ENCODE measurements at regions not wholly inside any gene's neighbourhood (a gene's known extent, or its start where the extent isn't known, plus 50 kb on each side); places are given as distances from the start of the nearest gene placed in this dataset.

DNA sequence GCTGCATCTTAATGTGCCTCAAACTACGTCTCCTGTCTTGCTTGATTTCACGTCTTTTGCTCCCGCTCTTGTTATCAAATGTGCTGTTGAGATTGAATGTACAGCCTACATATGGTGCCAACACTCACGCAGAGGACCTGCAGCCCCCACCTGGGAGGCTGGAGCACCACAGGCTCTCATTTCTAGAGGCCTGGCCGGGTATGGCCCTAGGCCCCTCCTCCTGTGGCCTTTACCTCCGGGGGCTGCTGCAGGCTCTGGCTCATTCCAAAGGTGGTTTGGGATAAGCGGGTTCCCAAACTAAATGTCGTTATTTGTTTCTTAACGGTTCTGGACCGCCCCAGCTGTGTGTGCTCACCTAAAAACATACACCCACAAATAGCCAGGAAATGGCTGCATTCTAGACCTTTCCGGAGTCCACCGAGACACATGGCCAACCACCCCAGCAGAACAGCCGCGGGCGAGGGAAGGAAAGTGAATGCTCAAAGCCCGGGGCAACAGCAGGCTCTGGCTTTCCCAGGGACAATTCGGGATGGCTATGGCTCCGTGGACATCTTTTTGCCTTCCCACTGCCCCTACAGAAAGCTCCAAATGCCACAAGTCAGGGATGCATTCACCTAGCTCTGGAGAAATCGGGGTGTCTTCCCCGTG lies 105.9 kb downstream of the ENGASE start:
- TF ChIP-seq, protein P1, sequence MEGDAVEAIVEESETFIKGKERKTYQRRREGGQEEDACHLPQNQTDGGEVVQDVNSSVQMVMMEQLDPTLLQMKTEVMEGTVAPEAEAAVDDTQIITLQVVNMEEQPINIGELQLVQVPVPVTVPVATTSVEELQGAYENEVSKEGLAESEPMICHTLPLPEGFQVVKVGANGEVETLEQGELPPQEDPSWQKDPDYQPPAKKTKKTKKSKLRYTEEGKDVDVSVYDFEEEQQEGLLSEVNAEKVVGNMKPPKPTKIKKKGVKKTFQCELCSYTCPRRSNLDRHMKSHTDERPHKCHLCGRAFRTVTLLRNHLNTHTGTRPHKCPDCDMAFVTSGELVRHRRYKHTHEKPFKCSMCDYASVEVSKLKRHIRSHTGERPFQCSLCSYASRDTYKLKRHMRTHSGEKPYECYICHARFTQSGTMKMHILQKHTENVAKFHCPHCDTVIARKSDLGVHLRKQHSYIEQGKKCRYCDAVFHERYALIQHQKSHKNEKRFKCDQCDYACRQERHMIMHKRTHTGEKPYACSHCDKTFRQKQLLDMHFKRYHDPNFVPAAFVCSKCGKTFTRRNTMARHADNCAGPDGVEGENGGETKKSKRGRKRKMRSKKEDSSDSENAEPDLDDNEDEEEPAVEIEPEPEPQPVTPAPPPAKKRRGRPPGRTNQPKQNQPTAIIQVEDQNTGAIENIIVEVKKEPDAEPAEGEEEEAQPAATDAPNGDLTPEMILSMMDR (conservative IDR thresholded peaks at IDR 0.05; ENCODE audit: low read depth, low read length): no peak
- no peak for DNase-seq (ENCODE audit: low read depth)
- H3K4me3 ChIP-seq (ENCODE audit: low read length): no peak overlapping the region

GRCh38 chr17:79179334-79179733 lies 104.7 kb downstream of the ENGASE start:
- TF ChIP-seq, protein P1 (conservative IDR thresholded peaks at IDR 0.05; ENCODE audit: low read depth, low read length): no peak
- H3K4me3 ChIP-seq (ENCODE audit: low read length): no peak overlapping the region
- DNase-seq (ENCODE audit: low read depth): no peak

DNA sequence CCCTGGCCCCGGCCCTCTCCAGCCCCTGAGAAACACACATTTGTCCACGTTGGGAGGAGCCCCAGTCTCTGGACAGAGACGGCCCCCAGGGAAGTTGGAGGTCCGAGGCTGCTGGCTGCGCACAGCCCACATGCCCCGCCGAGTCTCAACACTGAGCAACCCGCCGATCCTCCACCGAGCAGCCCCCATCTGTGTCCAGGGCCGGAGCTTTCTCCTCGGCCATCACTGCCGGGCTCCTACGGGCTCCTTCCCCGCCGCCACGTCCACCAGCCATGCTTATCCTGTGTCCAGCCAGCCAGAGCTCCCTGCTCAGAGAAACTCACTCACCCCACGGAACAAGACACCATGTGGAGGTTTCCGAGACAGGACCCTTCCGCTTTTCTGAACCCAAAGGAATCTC lies 103.3 kb downstream of the ENGASE start:
- H3K4me3 ChIP-seq (ENCODE audit: low read length): no peak overlapping the region
- DNase-seq (ENCODE audit: low read depth): no peak
- TF ChIP-seq, protein P1 (conservative IDR thresholded peaks at IDR 0.05; ENCODE audit: low read depth, low read length): no peak

DNA sequence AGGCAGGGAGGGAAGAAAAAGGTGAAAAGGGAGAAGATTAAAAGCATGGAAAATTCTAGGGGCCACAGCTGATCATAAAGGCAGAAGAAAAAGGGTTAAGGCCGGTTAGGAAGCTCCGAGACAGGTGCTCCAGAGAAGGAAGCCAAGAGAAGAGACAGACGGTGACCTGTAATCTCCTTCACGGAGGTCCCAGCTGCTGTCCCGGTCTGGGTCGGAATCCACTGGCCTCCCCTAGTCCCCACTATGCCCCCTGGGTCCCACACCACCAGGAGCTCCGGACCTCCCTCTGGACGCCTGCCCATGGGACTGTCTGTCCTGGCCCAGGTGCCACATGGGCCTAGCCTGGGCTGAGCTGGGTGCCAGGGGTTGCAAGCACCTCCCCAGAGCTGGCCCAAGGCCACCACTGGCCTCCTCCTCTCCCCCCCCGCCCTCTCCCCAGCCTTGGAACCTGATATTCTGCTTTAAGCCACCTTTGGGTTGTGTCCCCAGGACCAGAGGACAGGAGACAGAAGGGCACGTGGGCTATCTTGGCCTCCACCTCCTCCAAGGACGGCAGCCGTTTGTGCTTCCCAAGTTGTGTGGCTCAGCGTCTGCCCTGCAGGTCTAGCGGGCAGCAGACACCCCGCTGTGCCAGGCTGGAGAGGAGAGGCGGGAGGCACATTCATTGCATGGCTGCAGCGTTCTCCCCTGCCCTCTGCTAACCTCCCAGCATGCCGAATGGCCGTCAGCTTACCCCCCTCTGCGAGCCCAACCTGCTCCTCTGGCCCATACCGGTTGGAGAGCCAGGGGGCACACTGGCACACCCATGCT lies 102.4 kb downstream of the ENGASE start:
- DNase-seq (ENCODE audit: low read depth): no peak
- H3K4me3 ChIP-seq (ENCODE audit: low read length): no peak overlapping the region
- TF ChIP-seq, protein P1 (conservative IDR thresholded peaks at IDR 0.05; ENCODE audit: low read depth, low read length): no peak

DNA sequence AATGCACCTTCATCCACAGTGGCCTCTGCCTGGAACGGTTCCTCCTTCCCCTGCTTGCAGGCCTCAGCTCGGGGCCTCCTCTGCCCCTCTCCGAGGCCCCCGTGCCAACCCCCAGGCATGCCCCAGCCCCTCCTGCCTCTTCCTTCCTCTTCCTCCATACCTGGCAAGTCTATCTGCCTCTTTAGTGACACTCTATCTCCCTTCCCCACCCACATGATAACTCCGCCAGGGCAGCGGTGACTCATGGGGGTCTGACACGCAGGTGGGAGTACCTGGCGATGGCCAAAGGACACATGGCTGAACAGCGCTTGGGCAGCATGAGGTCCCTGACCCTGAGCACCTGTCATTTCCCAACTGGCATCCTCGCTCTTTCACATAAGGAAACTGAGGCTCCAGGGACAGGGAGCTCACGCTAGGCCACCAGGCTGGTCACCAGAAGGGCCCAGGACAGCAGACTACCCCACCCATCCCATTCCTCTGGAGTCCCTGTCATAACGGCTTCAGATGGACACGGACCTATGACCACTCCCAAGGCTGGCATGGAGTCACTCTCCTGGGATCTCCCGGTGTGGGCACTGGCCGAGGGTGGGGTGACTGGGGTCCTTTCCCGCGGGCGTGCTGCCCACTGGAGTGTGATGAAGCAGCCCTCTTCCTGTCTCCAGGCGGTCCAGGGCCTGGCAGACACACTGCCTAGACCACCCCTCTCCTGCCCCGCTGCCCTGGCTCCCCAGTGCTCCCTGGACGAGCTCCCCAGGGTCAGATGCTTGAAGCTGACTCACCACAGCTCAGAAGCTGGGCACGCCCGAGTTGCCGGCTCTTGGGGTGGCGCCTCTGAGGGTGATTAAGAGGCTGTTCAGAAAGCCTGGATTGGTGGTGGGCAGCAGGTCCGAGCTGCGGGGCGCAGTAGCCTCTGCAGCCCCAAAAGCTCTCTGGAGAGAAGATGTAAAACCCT lies 100.6 kb downstream of the ENGASE start:
- TF ChIP-seq, protein P1 (conservative IDR thresholded peaks at IDR 0.05; ENCODE audit: low read depth, low read length): no peak
- no peak for DNase-seq (ENCODE audit: low read depth)
- H3K4me3 ChIP-seq (ENCODE audit: low read length): no peak overlapping the region

DNA sequence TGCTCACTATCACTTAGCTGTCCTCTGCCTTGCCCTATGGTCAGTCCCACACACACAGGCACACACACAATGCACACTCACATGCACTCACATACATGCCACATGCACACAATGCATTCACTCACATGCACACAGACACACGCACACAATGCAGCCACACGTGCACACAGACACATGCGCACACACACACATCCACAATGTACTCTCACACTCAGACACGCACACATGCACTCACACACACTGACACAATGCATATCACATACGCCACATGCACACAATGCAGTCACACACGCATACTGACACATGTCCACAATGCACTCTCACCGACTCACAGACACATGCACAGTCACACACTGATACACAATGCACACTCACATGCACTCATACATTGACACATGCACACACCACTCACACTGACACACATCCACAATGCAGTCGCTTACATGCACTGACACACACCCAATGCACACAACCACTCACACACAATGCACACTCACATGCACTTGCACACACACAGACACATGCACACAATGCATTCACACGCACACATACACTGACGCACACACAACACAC lies 99.7 kb downstream of the ENGASE start:
- no peak for DNase-seq (ENCODE audit: low read depth)
- H3K4me3 ChIP-seq (ENCODE audit: low read length): no peak overlapping the region
- TF ChIP-seq, protein P1 (conservative IDR thresholded peaks at IDR 0.05; ENCODE audit: low read depth, low read length): no peak

Data from retinal pigment epithelial cell (primary cell).